ENCODE measurements at regions not wholly inside any gene's neighbourhood (a gene's known extent, or its start where the extent isn't known, plus 50 kb on each side); places are given as distances from the start of the nearest gene placed in this dataset.

- TF ChIP-seq POLR2AphosphoS5 (IDR thresholded peaks at IDR 0.05; ENCODE audit: low read depth) (no peak), ZNF114 (CRISPR knock-in tag; IDR thresholded peaks at IDR 0.05) (no peak), REST (IDR thresholded peaks at IDR 0.05; ENCODE audit: unreplicated experiment) (no peak), EZH2 (IDR thresholded peaks at IDR 0.05; ENCODE audit: low read depth, unreplicated experiment) (no peak), ZNF331 (CRISPR knock-in tag; IDR thresholded peaks at IDR 0.05; ENCODE audit: low read depth) (no peak)
- Histone ChIP-seq H3K27me3 (ENCODE audit: insufficient read depth) (no peaks in the 10 kb centered on the region), H3K4me2 (no peak overlapping the region), H3K4me3 (no peak overlapping the region), H3K27ac (ENCODE audit: low read depth) (no peak overlapping the region), H2AFZ (no peak overlapping the region), H3K4me1 (ENCODE audit: insufficient read depth) (no peaks in the 10 kb centered on the region; the same call in 1 of the 2 replicates), H3F3A (replicated peaks; ENCODE audit: low read depth) (no peaks in the 10 kb centered on the region), H3K36me3 (ENCODE audit: insufficient read depth) (no peaks in the 10 kb centered on the region), H3K9me2 (ENCODE audit: insufficient read depth) (no peaks in the 10 kb centered on the region), H4K20me1 (replicated peaks; ENCODE audit: insufficient read depth) (no peaks in the 10 kb centered on the region), H3K79me2 (replicated peaks; ENCODE audit: insufficient read depth) (no peaks in the 10 kb centered on the region)
- Mint-ChIP-seq H3K4me1 (peaks cover 19% of the 10 kb centered on the region; the same call in 2 of the 3 replicates), H3K27ac (no peak overlapping the region), H3K36me3 (ENCODE audit: low read depth) (no peaks in the 10 kb centered on the region), H3K27me3 (ENCODE audit: insufficient read depth, low read depth, poor library complexity) (peaks cover 2% of the 10 kb centered on the region), H3K4me3 (no peak overlapping the region), H3K9me3 (no peaks in the 10 kb centered on the region)
- no peak for DNase-seq (ENCODE audit: low spot score)
- ATAC-seq: no peak
These were observed 619.1 kb upstream of the DDX18 start for GRCh38 chr2:117195381-117195780.

GRCh38 chr2:117199511-117199910 lies 615.0 kb upstream of the DDX18 start:
- peaks cover 4% of the 10 kb centered on the region; the same call in 2 of the 3 replicates for H3K4me1 Mint-ChIP-seq
- Histone ChIP-seq H3F3A (replicated peaks; ENCODE audit: low read depth) (no peaks in the 10 kb centered on the region), H3K27ac (ENCODE audit: low read depth) (no peak overlapping the region), H3K4me2 (no peak overlapping the region), H4K20me1 (replicated peaks; ENCODE audit: insufficient read depth) (no peaks in the 10 kb centered on the region), H2AFZ (no peak overlapping the region), H3K4me1 (ENCODE audit: insufficient read depth) (no peaks in the 10 kb centered on the region), H3K79me2 (replicated peaks; ENCODE audit: insufficient read depth) (no peaks in the 10 kb centered on the region), H3K36me3 (ENCODE audit: insufficient read depth) (no peaks in the 10 kb centered on the region), H3K9me2 (ENCODE audit: insufficient read depth) (peaks cover 7% of the 10 kb centered on the region; the same call in 1 of the 2 replicates), H3K27me3 (ENCODE audit: insufficient read depth) (no peaks in the 10 kb centered on the region), H3K4me3 (no peak overlapping the region)
- ATAC-seq (no peak), DNase-seq (ENCODE audit: low spot score) (no peak)
- H3K27me3 Mint-ChIP-seq (ENCODE audit: insufficient read depth, low read depth, poor library complexity): peaks cover 2% of the 10 kb centered on the region
- TF ChIP-seq JUNB (IDR thresholded peaks at IDR 0.05; ENCODE audit: unreplicated experiment) (no peak), ETS1 (IDR thresholded peaks at IDR 0.05) (no peak), ZNF462 (CRISPR knock-in tag; IDR thresholded peaks at IDR 0.05) (no peak), ZNF331 (CRISPR knock-in tag; IDR thresholded peaks at IDR 0.05; ENCODE audit: low read depth) (no peak), POLR2AphosphoS5 (IDR thresholded peaks at IDR 0.05; ENCODE audit: low read depth) (no peak), STAT1 (IDR thresholded peaks at IDR 0.05; ENCODE audit: unreplicated experiment) (no peak), NANOG (IDR thresholded peaks at IDR 0.05; ENCODE audit: borderline replicate concordance) (no peak)
- H3K4me3 Mint-ChIP-seq: no peak overlapping the region
- no peaks in the 10 kb centered on the region for H3K9me3 Mint-ChIP-seq
- no peaks in the 10 kb centered on the region for H3K36me3 Mint-ChIP-seq (ENCODE audit: low read depth)
- H3K27ac Mint-ChIP-seq: no peak overlapping the region
